ENCODE measurements at regions not wholly inside any gene's neighbourhood (a gene's known extent, or its start where the extent isn't known, plus 50 kb on each side); places are given as distances from the start of the nearest gene placed in this dataset.

GRCh38 chr1:101508913-101509312 lies 272.1 kb downstream of the S1PR1 start:
- Histone ChIP-seq H3K27ac (no peak overlapping the region), H3K4me3 (no peak overlapping the region)
- no peak for DNase-seq (ENCODE audit: low spot score)
- TF ChIP-seq CTCF (IDR thresholded peaks at IDR 0.05): no peak

GRCh38 chr1:101509370-101509769 lies 272.6 kb downstream of the S1PR1 start:
- no peak overlapping the region for H3K27ac ChIP-seq
- H3K4me3 ChIP-seq: no peak overlapping the region
- TF ChIP-seq CTCF (IDR thresholded peaks at IDR 0.05): no peak
- no peak for DNase-seq (ENCODE audit: low spot score)

- H3K27ac ChIP-seq: no peak overlapping the region
- H3K4me3 ChIP-seq: no peak overlapping the region
- no peak for TF ChIP-seq CTCF (IDR thresholded peaks at IDR 0.05)
- DNase-seq (ENCODE audit: low spot score): no peak
Measured at GRCh38 chr1:101511202-101511891, 274.5 kb downstream of the S1PR1 start.

GRCh38 chr1:101520302-101520701 lies 283.5 kb downstream of the S1PR1 start:
- no peak for TF ChIP-seq CTCF (IDR thresholded peaks at IDR 0.05)
- no peak overlapping the region for H3K27ac ChIP-seq
- no peak for DNase-seq (ENCODE audit: low spot score)
- H3K4me3 ChIP-seq: no peak overlapping the region

- H3K4me3 ChIP-seq: no peak overlapping the region
- no peak overlapping the region for H3K27ac ChIP-seq
- no peak for TF ChIP-seq CTCF (IDR thresholded peaks at IDR 0.05)
- DNase-seq (ENCODE audit: low spot score): no peak
Measured at GRCh38 chr1:101522486-101522885, 285.7 kb downstream of the S1PR1 start.

GRCh38 chr1:101526813-101527212 lies 290.0 kb downstream of the S1PR1 start:
- DNase-seq (ENCODE audit: low spot score): no peak
- Histone ChIP-seq H3K4me3 (no peak overlapping the region), H3K27ac (no peak overlapping the region)
- no peak for TF ChIP-seq CTCF (IDR thresholded peaks at IDR 0.05)

- no peak for TF ChIP-seq CTCF (IDR thresholded peaks at IDR 0.05)
- no peak for DNase-seq (ENCODE audit: low spot score)
- no peak overlapping the region for H3K27ac ChIP-seq
- no peak overlapping the region for H3K4me3 ChIP-seq
Measured at GRCh38 chr1:101532377-101532776, 295.6 kb downstream of the S1PR1 start.
